ENCODE measurements at regions not wholly inside any gene's neighbourhood (a gene's known extent, or its start where the extent isn't known, plus 50 kb on each side); places are given as distances from the start of the nearest gene placed in this dataset.

DNA sequence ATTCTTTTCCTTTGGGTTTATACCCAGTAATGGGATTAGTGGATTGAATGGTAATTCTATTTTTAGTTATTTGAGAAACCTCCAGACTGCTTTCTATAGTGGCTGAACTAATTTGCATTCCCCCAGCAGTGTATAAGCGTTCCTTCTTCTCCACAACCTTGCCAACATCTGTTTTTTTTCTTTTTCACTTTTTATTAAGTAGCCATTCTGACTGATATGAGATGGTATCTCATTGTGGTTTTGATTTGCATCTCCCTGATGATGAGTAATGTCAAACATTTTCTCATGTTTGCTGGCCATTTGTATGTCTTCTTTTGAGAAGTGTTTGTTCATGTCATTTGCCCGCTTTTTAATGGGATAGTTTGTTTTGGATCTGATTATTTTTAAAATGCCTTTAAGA is 64.1 kb upstream of the MEIS1 start:
- H3K27me3 ChIP-seq (replicated peaks; ENCODE audit: insufficient read depth, low read length), result no peaks in the 10 kb centered on the region
- H3K4me1 ChIP-seq (ENCODE audit: low read length), result no peaks in the 10 kb centered on the region
- TF ChIP-seq EZH2 (optimal IDR thresholded peaks at IDR 0.05; ENCODE audit: low read depth, low read length), result no peak
- no peak for TF ChIP-seq EZH2phosphoT487 (IDR thresholded peaks at IDR 0.05; ENCODE audit: low read length)
- no peak for TF ChIP-seq CTCF (IDR thresholded peaks at IDR 0.05; ENCODE audit: low read length)
- no peak overlapping the region for H3K27ac ChIP-seq (ENCODE audit: low read length)
- no peak for DNase-seq
- no peaks in the 10 kb centered on the region for H3K9me2 ChIP-seq (replicated peaks; ENCODE audit: insufficient read depth, low read length)
- H3K9me3 ChIP-seq (replicated peaks; ENCODE audit: insufficient read depth, low read length), result no peaks in the 10 kb centered on the region
- no peaks in the 10 kb centered on the region for H3K36me3 ChIP-seq (replicated peaks; ENCODE audit: insufficient read depth, low read length)
- no peak overlapping the region for H3K4me3 ChIP-seq (ENCODE audit: low read length)
- no peaks in the 10 kb centered on the region for H3K79me2 ChIP-seq (ENCODE audit: low read length)
- H3F3A ChIP-seq (ENCODE audit: insufficient read depth, low read length), result no peaks in the 10 kb centered on the region
- no peak overlapping the region for H3K9ac ChIP-seq (ENCODE audit: low read length)
- H2AFZ ChIP-seq (ENCODE audit: low read length), result no peak overlapping the region
- no peaks in the 10 kb centered on the region for H4K20me1 ChIP-seq (ENCODE audit: insufficient read depth, low read length)
- H3K4me2 ChIP-seq (ENCODE audit: low read depth, low read length), result no peak overlapping the region

GRCh38 chr2:66366619-66367018 is 68.3 kb upstream of the MEIS1 start:
- Histone ChIP-seq H3K79me2 (ENCODE audit: low read length) (no peaks in the 10 kb centered on the region), H3K9ac (ENCODE audit: low read length) (no peak overlapping the region), H3K9me2 (replicated peaks; ENCODE audit: insufficient read depth, low read length) (no peaks in the 10 kb centered on the region), H3K27me3 (replicated peaks; ENCODE audit: insufficient read depth, low read length) (no peaks in the 10 kb centered on the region), H4K20me1 (ENCODE audit: insufficient read depth, low read length) (no peaks in the 10 kb centered on the region), H3K4me3 (ENCODE audit: low read length) (no peak overlapping the region), H3F3A (ENCODE audit: insufficient read depth, low read length) (no peaks in the 10 kb centered on the region), H3K9me3 (replicated peaks; ENCODE audit: insufficient read depth, low read length) (no peaks in the 10 kb centered on the region), H3K27ac (ENCODE audit: low read length) (no peak overlapping the region), H3K4me1 (ENCODE audit: low read length) (no peaks in the 10 kb centered on the region), H2AFZ (ENCODE audit: low read length) (no peak overlapping the region), H3K36me3 (replicated peaks; ENCODE audit: insufficient read depth, low read length) (no peaks in the 10 kb centered on the region), H3K4me2 (ENCODE audit: low read depth, low read length) (no peak overlapping the region)
- no peak for TF ChIP-seq EZH2 (optimal IDR thresholded peaks at IDR 0.05; ENCODE audit: low read depth, low read length)
- no peak for TF ChIP-seq EZH2phosphoT487 (IDR thresholded peaks at IDR 0.05; ENCODE audit: low read length)
- TF ChIP-seq CTCF (IDR thresholded peaks at IDR 0.05; ENCODE audit: low read length), result no peak
- DNase-seq, result no peak

GRCh38 chr2:66364495-66365333 is 70.2 kb upstream of the MEIS1 start:
- Histone ChIP-seq H3K4me3 (ENCODE audit: low read length) (no peak overlapping the region), H3K36me3 (replicated peaks; ENCODE audit: insufficient read depth, low read length) (no peaks in the 10 kb centered on the region), H3K9me3 (replicated peaks; ENCODE audit: insufficient read depth, low read length) (no peaks in the 10 kb centered on the region), H3K4me1 (ENCODE audit: low read length) (no peaks in the 10 kb centered on the region), H3K4me2 (ENCODE audit: low read depth, low read length) (no peak overlapping the region), H3F3A (ENCODE audit: insufficient read depth, low read length) (no peaks in the 10 kb centered on the region), H3K9me2 (replicated peaks; ENCODE audit: insufficient read depth, low read length) (no peaks in the 10 kb centered on the region), H3K27ac (ENCODE audit: low read length) (no peak overlapping the region), H3K79me2 (ENCODE audit: low read length) (no peaks in the 10 kb centered on the region), H2AFZ (ENCODE audit: low read length) (no peak overlapping the region), H3K27me3 (replicated peaks; ENCODE audit: insufficient read depth, low read length) (no peaks in the 10 kb centered on the region), H3K9ac (ENCODE audit: low read length) (no peak overlapping the region), H4K20me1 (ENCODE audit: insufficient read depth, low read length) (no peaks in the 10 kb centered on the region)
- no peak for DNase-seq
- TF ChIP-seq CTCF (IDR thresholded peaks at IDR 0.05; ENCODE audit: low read length), result no peak
- no peak for TF ChIP-seq EZH2 (optimal IDR thresholded peaks at IDR 0.05; ENCODE audit: low read depth, low read length)
- TF ChIP-seq EZH2phosphoT487 (IDR thresholded peaks at IDR 0.05; ENCODE audit: low read length), result no peak
